ENCODE measurements at regions not wholly inside any gene's neighbourhood (a gene's known extent, or its start where the extent isn't known, plus 50 kb on each side); places are given as distances from the start of the nearest gene placed in this dataset.

DNA sequence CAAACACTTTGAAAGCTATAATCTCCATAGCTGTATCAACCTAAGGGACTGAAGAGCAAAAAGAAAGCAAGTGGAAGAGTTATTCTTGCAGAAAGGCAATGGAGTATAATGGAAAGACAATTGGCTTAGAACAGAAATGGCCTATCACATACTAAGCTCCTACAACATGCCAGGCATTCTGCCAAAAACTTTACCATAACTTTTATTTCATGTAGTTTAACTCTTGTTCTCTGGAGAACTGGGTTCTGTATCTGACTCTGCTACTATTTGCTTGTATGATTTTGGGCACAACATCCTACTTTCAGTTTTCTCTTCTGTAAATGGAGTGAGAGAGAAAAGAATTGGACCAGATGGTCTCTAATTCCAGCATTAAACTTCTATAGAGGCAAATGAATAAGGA, 449.1 kb downstream of the GPATCH2 start:
- TF ChIP-seq FOXM1 (IDR thresholded peaks at IDR 0.05; ENCODE audit: borderline replicate concordance, low read depth), result no peak
- no peak for TF ChIP-seq YY1 (IDR thresholded peaks at IDR 0.05; ENCODE audit: low read depth)
- no peak for TF ChIP-seq CREB1 (IDR thresholded peaks at IDR 0.05; ENCODE audit: low read depth)
- no peak for TF ChIP-seq TAF1 (IDR thresholded peaks at IDR 0.05; ENCODE audit: low read depth)

DNA sequence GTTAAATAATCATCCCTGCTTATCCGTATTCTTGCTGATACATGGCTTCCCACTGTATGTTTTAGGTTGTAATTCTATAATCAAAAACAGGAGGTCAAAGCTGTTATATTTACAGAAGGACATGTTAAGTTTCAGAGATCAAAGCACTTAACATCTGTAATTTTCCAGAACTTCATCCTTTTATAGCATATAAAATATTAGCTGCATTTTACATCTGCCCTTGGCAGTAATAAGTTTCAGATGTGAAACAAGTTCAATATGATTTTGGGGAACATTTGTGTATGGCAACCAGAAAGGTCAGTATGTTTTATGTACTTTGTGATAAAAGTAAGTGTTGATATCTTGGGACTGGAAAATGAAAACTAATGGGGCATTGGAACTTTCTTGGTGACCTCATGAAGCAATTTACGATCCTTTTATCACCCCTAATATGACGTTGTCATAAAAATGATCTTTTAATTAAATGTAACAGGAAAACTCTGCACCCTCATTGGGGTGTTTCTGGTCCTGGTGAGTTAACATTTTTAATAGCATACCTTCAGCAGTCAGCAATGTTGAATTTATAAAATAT, 449.6 kb downstream of the GPATCH2 start:
- TF ChIP-seq TCF12 (IDR thresholded peaks at IDR 0.05; ENCODE audit: low read depth) (no peak), TAF1 (IDR thresholded peaks at IDR 0.05; ENCODE audit: low read depth) (no peak), NFIC (IDR thresholded peaks at IDR 0.05) (no peak), TEAD4 (IDR thresholded peaks at IDR 0.05) (no peak), FOXM1 (IDR thresholded peaks at IDR 0.05; ENCODE audit: borderline replicate concordance, low read depth) (no peak), ZBTB7A (IDR thresholded peaks at IDR 0.05; ENCODE audit: low read depth) (no peak), EGR1 (IDR thresholded peaks at IDR 0.05) (no peak)

DNA sequence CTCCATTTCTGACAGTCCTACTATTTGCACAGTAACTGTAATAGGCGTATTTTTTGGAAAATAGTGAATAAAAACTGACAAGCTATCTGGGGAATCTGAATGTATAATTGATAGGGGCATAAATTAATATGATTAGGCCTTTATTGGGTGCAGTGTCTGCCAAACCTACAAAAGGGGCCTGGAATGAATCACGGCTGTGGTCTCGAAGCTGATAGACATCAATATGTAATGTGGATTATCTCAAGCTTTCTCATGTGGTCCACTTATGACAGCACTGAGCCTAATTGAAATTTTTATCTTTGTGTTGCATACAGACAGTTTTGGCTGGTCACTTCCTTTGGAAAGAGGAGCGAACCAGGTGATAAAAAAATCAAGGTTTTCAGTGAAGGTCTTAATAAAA, 450.4 kb downstream of the GPATCH2 start:
- no peak for TF ChIP-seq EGR1 (IDR thresholded peaks at IDR 0.05)
- no peak for TF ChIP-seq EP300 (IDR thresholded peaks at IDR 0.05; ENCODE audit: borderline replicate concordance)
- no peak for TF ChIP-seq TEAD4 (IDR thresholded peaks at IDR 0.05)
- TF ChIP-seq ZBTB7A (IDR thresholded peaks at IDR 0.05; ENCODE audit: low read depth), result no peak
- TF ChIP-seq CREB1 (IDR thresholded peaks at IDR 0.05; ENCODE audit: low read depth), result no peak
- no peak for TF ChIP-seq CEBPB (IDR thresholded peaks at IDR 0.05)
- TF ChIP-seq YY1 (IDR thresholded peaks at IDR 0.05; ENCODE audit: low read depth), result no peak
- TF ChIP-seq FOXM1 (IDR thresholded peaks at IDR 0.05; ENCODE audit: borderline replicate concordance, low read depth), result no peak
- TF ChIP-seq TCF12 (IDR thresholded peaks at IDR 0.05; ENCODE audit: low read depth), result no peak
- TF ChIP-seq RAD21 (IDR thresholded peaks at IDR 0.05; ENCODE audit: low read depth), result no peak

DNA sequence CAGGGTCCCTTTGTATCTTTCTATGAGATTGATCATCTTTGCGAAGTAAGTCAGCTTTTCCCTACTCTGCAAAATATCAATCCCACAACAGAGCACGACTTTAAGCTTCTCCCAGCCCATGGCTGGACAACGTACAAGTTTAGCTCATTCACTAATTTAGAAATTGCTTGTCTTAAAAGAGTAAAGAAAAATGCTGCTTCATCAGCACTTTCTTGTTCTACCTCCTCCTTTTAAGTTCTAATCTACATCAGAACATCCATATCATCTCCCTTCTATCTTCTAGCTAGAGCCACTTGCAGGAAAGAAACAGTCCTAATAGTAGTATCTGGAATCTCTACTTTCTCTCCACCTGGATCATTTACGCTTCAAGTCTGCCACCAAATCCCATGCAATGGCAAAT, 441.2 kb upstream of the ESRRG start:
- no peak for TF ChIP-seq NFIC (IDR thresholded peaks at IDR 0.05)
- no peak for TF ChIP-seq CREB1 (IDR thresholded peaks at IDR 0.05; ENCODE audit: low read depth)
- no peak for TF ChIP-seq TEAD4 (IDR thresholded peaks at IDR 0.05)
- TF ChIP-seq YY1 (IDR thresholded peaks at IDR 0.05; ENCODE audit: low read depth), result no peak
- no peak for TF ChIP-seq TCF12 (IDR thresholded peaks at IDR 0.05; ENCODE audit: low read depth)
- TF ChIP-seq EP300 (IDR thresholded peaks at IDR 0.05; ENCODE audit: borderline replicate concordance), result no peak
- TF ChIP-seq, protein P1, sequence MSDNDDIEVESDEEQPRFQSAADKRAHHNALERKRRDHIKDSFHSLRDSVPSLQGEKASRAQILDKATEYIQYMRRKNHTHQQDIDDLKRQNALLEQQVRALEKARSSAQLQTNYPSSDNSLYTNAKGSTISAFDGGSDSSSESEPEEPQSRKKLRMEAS (IDR thresholded peaks at IDR 0.05), result no peak
- TF ChIP-seq, protein P2, sequence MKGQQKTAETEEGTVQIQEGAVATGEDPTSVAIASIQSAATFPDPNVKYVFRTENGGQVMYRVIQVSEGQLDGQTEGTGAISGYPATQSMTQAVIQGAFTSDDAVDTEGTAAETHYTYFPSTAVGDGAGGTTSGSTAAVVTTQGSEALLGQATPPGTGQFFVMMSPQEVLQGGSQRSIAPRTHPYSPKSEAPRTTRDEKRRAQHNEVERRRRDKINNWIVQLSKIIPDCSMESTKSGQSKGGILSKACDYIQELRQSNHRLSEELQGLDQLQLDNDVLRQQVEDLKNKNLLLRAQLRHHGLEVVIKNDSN (IDR thresholded peaks at IDR 0.05), result no peak
- no peak for TF ChIP-seq CEBPB (IDR thresholded peaks at IDR 0.05)
- TF ChIP-seq RAD21 (IDR thresholded peaks at IDR 0.05; ENCODE audit: low read depth), result no peak
- no peak for TF ChIP-seq EGR1 (IDR thresholded peaks at IDR 0.05)
- TF ChIP-seq FOXM1 (IDR thresholded peaks at IDR 0.05; ENCODE audit: borderline replicate concordance, low read depth), result no peak
- TF ChIP-seq TAF1 (IDR thresholded peaks at IDR 0.05; ENCODE audit: low read depth), result no peak

DNA sequence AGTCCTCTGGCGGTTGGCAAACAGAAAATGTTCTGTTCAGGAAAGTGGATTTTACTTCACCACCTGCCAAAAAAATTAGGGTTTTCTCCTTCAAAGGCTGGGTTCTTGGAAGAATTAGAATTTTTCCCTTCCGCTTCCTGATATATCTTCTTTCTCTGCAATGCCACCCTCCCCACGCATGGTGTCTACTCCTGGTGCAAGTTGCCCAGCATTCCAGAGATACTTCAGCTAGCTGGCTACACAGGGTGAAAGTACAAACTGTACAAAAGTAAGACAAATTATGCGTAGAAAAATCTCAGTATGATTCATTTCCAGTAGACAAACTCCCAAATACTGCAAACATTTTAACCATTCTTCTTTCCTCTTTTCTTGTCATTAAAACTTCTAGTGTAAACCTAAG, 430.1 kb upstream of the ESRRG start:
- TF ChIP-seq YY1 (IDR thresholded peaks at IDR 0.05; ENCODE audit: low read depth) (no peak), TAF1 (IDR thresholded peaks at IDR 0.05; ENCODE audit: low read depth) (no peak), FOXM1 (IDR thresholded peaks at IDR 0.05; ENCODE audit: borderline replicate concordance, low read depth) (no peak), EGR1 (IDR thresholded peaks at IDR 0.05) (no peak), EP300 (IDR thresholded peaks at IDR 0.05; ENCODE audit: borderline replicate concordance) (no peak), CEBPB (IDR thresholded peaks at IDR 0.05) (no peak), NFIC (IDR thresholded peaks at IDR 0.05) (no peak), CREB1 (IDR thresholded peaks at IDR 0.05; ENCODE audit: low read depth) (no peak), ZBTB7A (IDR thresholded peaks at IDR 0.05; ENCODE audit: low read depth) (no peak), TCF12 (IDR thresholded peaks at IDR 0.05; ENCODE audit: low read depth) (no peak), RAD21 (IDR thresholded peaks at IDR 0.05; ENCODE audit: low read depth) (no peak), TEAD4 (IDR thresholded peaks at IDR 0.05) (no peak)
- TF ChIP-seq, protein P1 (IDR thresholded peaks at IDR 0.05), result no peak
- TF ChIP-seq, protein P3, sequence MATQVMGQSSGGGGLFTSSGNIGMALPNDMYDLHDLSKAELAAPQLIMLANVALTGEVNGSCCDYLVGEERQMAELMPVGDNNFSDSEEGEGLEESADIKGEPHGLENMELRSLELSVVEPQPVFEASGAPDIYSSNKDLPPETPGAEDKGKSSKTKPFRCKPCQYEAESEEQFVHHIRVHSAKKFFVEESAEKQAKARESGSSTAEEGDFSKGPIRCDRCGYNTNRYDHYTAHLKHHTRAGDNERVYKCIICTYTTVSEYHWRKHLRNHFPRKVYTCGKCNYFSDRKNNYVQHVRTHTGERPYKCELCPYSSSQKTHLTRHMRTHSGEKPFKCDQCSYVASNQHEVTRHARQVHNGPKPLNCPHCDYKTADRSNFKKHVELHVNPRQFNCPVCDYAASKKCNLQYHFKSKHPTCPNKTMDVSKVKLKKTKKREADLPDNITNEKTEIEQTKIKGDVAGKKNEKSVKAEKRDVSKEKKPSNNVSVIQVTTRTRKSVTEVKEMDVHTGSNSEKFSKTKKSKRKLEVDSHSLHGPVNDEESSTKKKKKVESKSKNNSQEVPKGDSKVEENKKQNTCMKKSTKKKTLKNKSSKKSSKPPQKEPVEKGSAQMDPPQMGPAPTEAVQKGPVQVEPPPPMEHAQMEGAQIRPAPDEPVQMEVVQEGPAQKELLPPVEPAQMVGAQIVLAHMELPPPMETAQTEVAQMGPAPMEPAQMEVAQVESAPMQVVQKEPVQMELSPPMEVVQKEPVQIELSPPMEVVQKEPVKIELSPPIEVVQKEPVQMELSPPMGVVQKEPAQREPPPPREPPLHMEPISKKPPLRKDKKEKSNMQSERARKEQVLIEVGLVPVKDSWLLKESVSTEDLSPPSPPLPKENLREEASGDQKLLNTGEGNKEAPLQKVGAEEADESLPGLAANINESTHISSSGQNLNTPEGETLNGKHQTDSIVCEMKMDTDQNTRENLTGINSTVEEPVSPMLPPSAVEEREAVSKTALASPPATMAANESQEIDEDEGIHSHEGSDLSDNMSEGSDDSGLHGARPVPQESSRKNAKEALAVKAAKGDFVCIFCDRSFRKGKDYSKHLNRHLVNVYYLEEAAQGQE (IDR thresholded peaks at IDR 0.05; ENCODE audit: low read depth), result no peak
- TF ChIP-seq, protein P2 (IDR thresholded peaks at IDR 0.05), result no peak

DNA sequence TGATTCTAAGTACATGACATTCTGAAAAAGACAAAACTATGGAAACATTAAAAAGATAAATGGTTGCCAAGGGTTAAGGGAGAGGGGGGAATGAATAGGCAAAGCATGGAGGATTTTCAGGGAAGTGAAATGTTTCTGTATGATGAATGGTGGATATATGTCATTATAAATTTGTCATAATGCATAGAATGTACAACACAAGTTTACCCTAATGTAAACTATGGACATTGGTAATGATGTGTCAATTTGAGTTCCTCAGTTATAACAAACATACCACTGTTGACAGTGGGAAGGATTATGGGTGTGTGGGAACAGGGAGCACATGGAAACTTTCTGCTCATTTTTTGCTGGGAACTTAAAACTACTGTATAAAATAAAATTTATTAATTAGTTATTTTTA, 427.1 kb upstream of the ESRRG start:
- TF ChIP-seq EP300 (IDR thresholded peaks at IDR 0.05; ENCODE audit: borderline replicate concordance), result no peak
- no peak for TF ChIP-seq YY1 (IDR thresholded peaks at IDR 0.05; ENCODE audit: low read depth)
- TF ChIP-seq, protein P3 (IDR thresholded peaks at IDR 0.05; ENCODE audit: low read depth), result no peak
- no peak for TF ChIP-seq CEBPB (IDR thresholded peaks at IDR 0.05)
- TF ChIP-seq ZBTB7A (IDR thresholded peaks at IDR 0.05; ENCODE audit: low read depth), result no peak
- no peak for TF ChIP-seq TAF1 (IDR thresholded peaks at IDR 0.05; ENCODE audit: low read depth)
- TF ChIP-seq TEAD4 (IDR thresholded peaks at IDR 0.05), result no peak
- no peak for TF ChIP-seq RAD21 (IDR thresholded peaks at IDR 0.05; ENCODE audit: low read depth)
- TF ChIP-seq EGR1 (IDR thresholded peaks at IDR 0.05), result no peak
- TF ChIP-seq, protein P2 (IDR thresholded peaks at IDR 0.05), result no peak
- no peak for TF ChIP-seq TCF12 (IDR thresholded peaks at IDR 0.05; ENCODE audit: low read depth)
- TF ChIP-seq CREB1 (IDR thresholded peaks at IDR 0.05; ENCODE audit: low read depth), result no peak
- TF ChIP-seq, protein P1 (IDR thresholded peaks at IDR 0.05), result no peak
- TF ChIP-seq NFIC (IDR thresholded peaks at IDR 0.05), result no peak
